C4-2B (cell line): ENCODE measurements at regions not wholly inside any gene's neighbourhood (a gene's known extent, or its start where the extent isn't known, plus 50 kb on each side); places are given as distances from the start of the nearest gene placed in this dataset.

Source experiments
- ZFX ChIP-seq: fragments of 450-650 bp; IDR thresholded peaks from 2 replicates; pipeline ENCODE4 v1.6.1; 2017
- TF ChIP-seq, protein P1 (sequence below): fragments of 450-650 bp; conservative IDR thresholded peaks from 2 replicates; pipeline ENCODE4 v1.5.1; 2017; ENCODE audit warnings: mild to moderate bottlenecking

GRCh38 chr7:29647020-29647654 lies 83.5 kb downstream of the PRR15 start:
- TF ChIP-seq, protein P1, sequence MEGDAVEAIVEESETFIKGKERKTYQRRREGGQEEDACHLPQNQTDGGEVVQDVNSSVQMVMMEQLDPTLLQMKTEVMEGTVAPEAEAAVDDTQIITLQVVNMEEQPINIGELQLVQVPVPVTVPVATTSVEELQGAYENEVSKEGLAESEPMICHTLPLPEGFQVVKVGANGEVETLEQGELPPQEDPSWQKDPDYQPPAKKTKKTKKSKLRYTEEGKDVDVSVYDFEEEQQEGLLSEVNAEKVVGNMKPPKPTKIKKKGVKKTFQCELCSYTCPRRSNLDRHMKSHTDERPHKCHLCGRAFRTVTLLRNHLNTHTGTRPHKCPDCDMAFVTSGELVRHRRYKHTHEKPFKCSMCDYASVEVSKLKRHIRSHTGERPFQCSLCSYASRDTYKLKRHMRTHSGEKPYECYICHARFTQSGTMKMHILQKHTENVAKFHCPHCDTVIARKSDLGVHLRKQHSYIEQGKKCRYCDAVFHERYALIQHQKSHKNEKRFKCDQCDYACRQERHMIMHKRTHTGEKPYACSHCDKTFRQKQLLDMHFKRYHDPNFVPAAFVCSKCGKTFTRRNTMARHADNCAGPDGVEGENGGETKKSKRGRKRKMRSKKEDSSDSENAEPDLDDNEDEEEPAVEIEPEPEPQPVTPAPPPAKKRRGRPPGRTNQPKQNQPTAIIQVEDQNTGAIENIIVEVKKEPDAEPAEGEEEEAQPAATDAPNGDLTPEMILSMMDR: no peak
- TF ChIP-seq ZFX: no peak
